WERI-Rb-1 (cell line): ENCODE measurements at regions not wholly inside any gene's neighbourhood (a gene's known extent, or its start where the extent isn't known, plus 50 kb on each side); places are given as distances from the start of the nearest gene placed in this dataset.

ENCODE experiments used
- DNase-seq: peaks from one replicate; pipeline ENCODE4 v3.0.0-alpha.2; 2020
- H3K27ac ChIP-seq: fragments of 250-450 bp; sonication (Bioruptor Pico); 2 replicates; pipeline ENCODE4 v1.5.1; 2020; ENCODE audit warnings: mild to moderate bottlenecking, moderate library complexity
- H3K27me3 ChIP-seq: fragments of 250-450 bp; sonication (Bioruptor Pico); 2 replicates; pipeline ENCODE4 v1.5.1; 2021; ENCODE audit warnings: mild to moderate bottlenecking, low read depth, moderate library complexity; ENCODE audit not compliant: insufficient read depth, severe bottlenecking
- H3K36me3 ChIP-seq: fragments of 250-450 bp; sonication (Bioruptor Pico); 2 replicates; pipeline ENCODE4 v1.5.1; 2020; ENCODE audit warnings: mild to moderate bottlenecking, moderate library complexity
- H3K4me3 ChIP-seq: 2 replicates; pipeline ENCODE4 v1.5.1; 2011; ENCODE audit warnings: low read depth, mild to moderate bottlenecking, control low read depth, low read length
- H3K9me3 ChIP-seq: fragments of 250-450 bp; sonication (Bioruptor Pico); 2 replicates; pipeline ENCODE4 v1.5.1; 2021; ENCODE audit warnings: mild to moderate bottlenecking, moderate library complexity; ENCODE audit not compliant: severe bottlenecking
- TF ChIP-seq, protein P1 (sequence below): IDR thresholded peaks from 2 replicates; pipeline ENCODE4 v1.5.1; 2011; ENCODE audit warnings: low read depth, mild to moderate bottlenecking, control low read depth, inconsistent platforms, low read length

DNA sequence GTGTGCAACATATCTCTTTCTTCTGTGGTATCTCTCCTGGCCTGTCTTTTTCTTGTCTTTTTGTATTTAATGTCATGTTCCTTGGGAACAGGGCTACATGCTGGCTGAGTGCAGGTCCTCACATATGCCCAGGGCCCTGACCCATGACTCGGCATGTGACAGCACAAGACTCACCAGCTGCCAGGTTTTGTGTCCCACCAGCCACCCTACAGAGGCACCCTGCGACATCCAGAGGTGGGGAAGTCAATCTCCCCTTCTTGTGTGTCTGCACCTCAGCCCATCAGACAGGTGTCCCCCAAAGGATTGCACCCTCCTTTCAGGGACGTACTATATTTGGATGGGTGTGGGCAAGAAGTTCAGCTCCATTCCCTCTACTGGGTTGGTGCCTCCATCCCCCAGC lies 576.3 kb downstream of the RNF144B start:
- H3K27ac ChIP-seq, result no peak overlapping the region
- no peaks in the 10 kb centered on the region for H3K9me3 ChIP-seq
- no peak overlapping the region for H3K4me3 ChIP-seq
- no peaks in the 10 kb centered on the region for H3K27me3 ChIP-seq
- TF ChIP-seq, protein P1, sequence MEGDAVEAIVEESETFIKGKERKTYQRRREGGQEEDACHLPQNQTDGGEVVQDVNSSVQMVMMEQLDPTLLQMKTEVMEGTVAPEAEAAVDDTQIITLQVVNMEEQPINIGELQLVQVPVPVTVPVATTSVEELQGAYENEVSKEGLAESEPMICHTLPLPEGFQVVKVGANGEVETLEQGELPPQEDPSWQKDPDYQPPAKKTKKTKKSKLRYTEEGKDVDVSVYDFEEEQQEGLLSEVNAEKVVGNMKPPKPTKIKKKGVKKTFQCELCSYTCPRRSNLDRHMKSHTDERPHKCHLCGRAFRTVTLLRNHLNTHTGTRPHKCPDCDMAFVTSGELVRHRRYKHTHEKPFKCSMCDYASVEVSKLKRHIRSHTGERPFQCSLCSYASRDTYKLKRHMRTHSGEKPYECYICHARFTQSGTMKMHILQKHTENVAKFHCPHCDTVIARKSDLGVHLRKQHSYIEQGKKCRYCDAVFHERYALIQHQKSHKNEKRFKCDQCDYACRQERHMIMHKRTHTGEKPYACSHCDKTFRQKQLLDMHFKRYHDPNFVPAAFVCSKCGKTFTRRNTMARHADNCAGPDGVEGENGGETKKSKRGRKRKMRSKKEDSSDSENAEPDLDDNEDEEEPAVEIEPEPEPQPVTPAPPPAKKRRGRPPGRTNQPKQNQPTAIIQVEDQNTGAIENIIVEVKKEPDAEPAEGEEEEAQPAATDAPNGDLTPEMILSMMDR, result no peak
- DNase-seq, result no peak
- no peaks in the 10 kb centered on the region for H3K36me3 ChIP-seq

DNA sequence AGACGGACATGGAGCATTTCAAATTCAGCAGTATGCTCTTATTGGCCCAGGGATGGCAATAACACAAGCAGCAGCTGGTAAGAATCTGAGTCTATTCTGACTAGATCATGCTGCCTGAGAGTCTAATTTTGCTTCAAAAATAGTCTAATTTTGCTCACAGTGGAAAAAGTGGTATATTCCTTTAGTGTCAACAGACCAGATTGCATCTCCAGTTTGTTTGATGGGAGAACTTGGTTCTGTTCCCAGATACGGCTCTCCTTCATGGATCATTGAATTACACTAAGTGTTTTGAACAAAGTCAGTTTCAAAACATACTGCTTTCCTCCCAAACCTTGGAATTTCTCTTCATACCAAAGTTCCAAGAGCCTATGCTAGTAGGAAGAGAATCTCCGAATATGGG lies 586.1 kb downstream of the RNF144B start:
- Histone ChIP-seq H3K36me3 (no peaks in the 10 kb centered on the region), H3K27ac (no peak overlapping the region), H3K9me3 (no peaks in the 10 kb centered on the region), H3K27me3 (no peaks in the 10 kb centered on the region), H3K4me3 (no peak overlapping the region)
- TF ChIP-seq, protein P1, result no peak
- DNase-seq, result no peak

DNA sequence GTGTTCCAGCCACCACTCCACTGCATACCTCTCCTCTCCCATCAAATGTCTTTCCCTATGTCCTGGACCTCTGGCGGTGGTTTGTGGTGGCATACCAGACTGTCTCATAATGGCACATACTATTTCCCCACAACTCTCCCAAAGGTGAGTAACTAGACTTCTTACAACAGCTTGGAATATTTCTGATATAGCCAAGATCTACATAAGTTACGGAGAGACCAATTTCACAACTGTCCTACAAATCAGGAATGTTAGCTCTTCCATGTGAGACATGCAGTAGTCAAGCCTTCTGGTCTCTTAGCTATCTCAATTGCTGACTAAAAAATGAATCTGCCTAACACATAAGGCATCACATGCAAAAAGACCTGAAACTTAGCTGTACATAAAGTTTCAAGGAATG lies 588.9 kb downstream of the RNF144B start:
- H3K9me3 ChIP-seq, result no peaks in the 10 kb centered on the region
- TF ChIP-seq, protein P1, result no peak
- H3K4me3 ChIP-seq, result no peak overlapping the region
- H3K27me3 ChIP-seq, result no peaks in the 10 kb centered on the region
- no peak overlapping the region for H3K27ac ChIP-seq
- no peaks in the 10 kb centered on the region for H3K36me3 ChIP-seq
- no peak for DNase-seq

DNA sequence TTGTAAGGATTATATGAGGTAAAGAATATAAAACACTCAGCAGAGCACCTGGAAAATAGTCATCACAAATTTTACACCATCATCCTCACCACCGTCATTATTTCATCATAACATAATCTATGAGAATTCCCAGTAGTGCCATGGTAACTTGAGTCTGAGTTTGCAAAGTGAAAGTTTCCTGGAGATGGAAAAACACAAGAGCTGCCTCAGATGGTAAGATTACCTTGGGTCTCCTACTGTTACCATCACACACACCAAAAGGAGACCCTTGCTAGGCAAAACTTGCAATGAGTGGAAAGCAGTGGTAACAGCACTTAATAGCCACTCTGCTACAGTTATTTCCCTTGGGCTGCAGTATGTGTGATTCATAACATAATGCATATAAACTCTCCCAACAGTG lies 589.8 kb downstream of the RNF144B start:
- Histone ChIP-seq H3K27ac (no peak overlapping the region), H3K4me3 (no peak overlapping the region), H3K9me3 (no peaks in the 10 kb centered on the region), H3K36me3 (no peaks in the 10 kb centered on the region), H3K27me3 (no peaks in the 10 kb centered on the region)
- TF ChIP-seq, protein P1, result no peak
- no peak for DNase-seq

DNA sequence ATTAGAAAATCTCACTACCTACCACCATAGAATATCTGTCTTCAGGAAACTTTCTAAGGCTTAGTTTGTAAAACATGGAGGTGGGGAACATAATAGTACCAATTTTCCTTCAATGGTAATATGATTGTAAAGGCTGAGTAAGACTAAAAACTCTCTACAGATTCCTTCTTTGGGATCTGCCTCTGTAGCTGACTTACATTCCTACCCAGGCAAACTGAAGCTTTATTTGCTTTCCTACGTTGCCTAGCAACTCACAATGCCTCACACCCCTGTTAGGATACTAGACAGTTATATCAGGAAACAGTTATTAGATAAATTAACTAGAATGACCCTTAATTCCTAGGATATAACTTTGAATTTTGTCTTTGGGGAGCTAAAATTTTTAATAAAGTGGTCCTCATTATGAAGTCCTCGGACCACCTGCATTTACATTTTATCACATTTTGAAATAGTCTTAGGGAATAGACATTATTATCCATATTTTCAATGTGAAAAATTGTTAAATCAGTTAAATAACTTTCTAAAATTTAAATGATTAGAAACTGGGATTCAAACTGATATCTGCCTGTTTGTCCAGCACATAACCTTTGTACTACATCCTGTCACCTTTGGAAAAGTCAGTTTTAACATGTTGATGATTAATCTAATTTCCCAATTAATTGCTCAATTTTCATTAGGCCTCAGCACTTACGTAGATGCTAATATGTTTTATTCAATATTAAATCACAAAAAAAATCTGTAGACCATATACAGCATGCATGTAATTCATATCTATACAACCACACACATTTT lies 591.4 kb downstream of the RNF144B start:
- TF ChIP-seq, protein P1, result no peak
- Histone ChIP-seq H3K36me3 (no peaks in the 10 kb centered on the region), H3K27ac (no peak overlapping the region), H3K27me3 (no peaks in the 10 kb centered on the region), H3K4me3 (no peak overlapping the region), H3K9me3 (no peaks in the 10 kb centered on the region)
- no peak for DNase-seq

DNA sequence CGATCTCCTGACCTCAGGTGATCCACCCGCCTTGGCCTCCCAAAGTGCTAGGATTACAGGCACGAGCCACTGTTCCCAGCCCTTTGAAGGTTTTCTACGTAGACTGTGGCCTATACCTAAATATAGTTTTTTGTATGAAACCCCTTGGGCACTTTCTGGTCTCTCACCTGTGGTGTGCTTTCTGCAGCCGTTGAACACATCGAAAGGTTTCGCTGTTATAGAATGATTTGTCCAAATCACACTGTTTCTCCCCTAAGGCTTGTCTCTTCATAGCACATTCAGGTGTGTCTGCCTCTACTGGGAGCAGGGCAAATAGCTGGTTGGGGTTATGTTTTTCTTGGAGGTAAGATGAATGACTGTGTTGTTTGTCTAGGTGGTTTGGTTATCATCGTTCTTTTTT lies 597.9 kb downstream of the RNF144B start:
- Histone ChIP-seq H3K9me3 (no peaks in the 10 kb centered on the region), H3K4me3 (no peak overlapping the region), H3K27ac (no peak overlapping the region), H3K27me3 (no peaks in the 10 kb centered on the region), H3K36me3 (no peaks in the 10 kb centered on the region)
- TF ChIP-seq, protein P1, result no peak
- no peak for DNase-seq
